Skeletal muscle tissue (tissue), 3 donors: ENCODE measurements at regions not wholly inside any gene's neighbourhood (a gene's known extent, or its start where the extent isn't known, plus 50 kb on each side); places are given as distances from the start of the nearest gene placed in this dataset.

Experiments
- H3K27ac ChIP-seq: one replicate; pipeline ENCODE4 v1.7.0; 2013; ENCODE audit warnings: mild to moderate bottlenecking, low read depth, low read length, inconsistent platforms
- H3K27me3 ChIP-seq, 3 donors: one replicate each; pipeline ENCODE4 v1.7.0; 2013; ENCODE audit warnings: low read length in 3 of 3; ENCODE audit not compliant: control insufficient read depth in 3 of 3, insufficient read depth in 3 of 3
- H3K36me3 ChIP-seq, 3 donors: one replicate each; pipeline ENCODE4 v1.7.0; 2013; ENCODE audit warnings: low read length in 3 of 3; ENCODE audit not compliant: control insufficient read depth in 3 of 3, insufficient read depth in 3 of 3
- H3K4me1 ChIP-seq, 3 donors: one replicate each; pipeline ENCODE4 v1.7.0; 2013; ENCODE audit warnings: low read length in 3 of 3, mild to moderate bottlenecking in 3 of 3; ENCODE audit not compliant: control insufficient read depth in 3 of 3, insufficient read depth in 3 of 3
- H3K4me3 ChIP-seq, 3 donors: one replicate each; pipeline ENCODE4 v1.7.0; 2013; ENCODE audit warnings: low read length in 3 of 3
- H3K9ac ChIP-seq, 3 donors: one replicate each; pipeline ENCODE4 v1.7.0; 2013; ENCODE audit warnings: low read length in 3 of 3, mild to moderate bottlenecking in 3 of 3, moderate library complexity in 2 of 3, low read depth in 1 of 3
- H3K9me3 ChIP-seq, 3 donors: one replicate each; pipeline ENCODE4 v1.7.0; 2013; ENCODE audit warnings: low read length in 3 of 3; ENCODE audit not compliant: control insufficient read depth in 3 of 3
- donor health status: Osteomylitis.

- no peaks in the 10 kb centered on the region for H3K9me3 ChIP-seq
- H3K27me3 ChIP-seq = peaks cover 0 to 7% (median 2%) of the 10 kb centered on the region in 3 donors
- no peak overlapping the region for H3K4me3 ChIP-seq
- H3K9ac ChIP-seq = no peak overlapping the region
- no peaks in the 10 kb centered on the region for H3K36me3 ChIP-seq
- peaks cover 0 to 2% (median 0%) of the 10 kb centered on the region in 3 donors for H3K4me1 ChIP-seq
- no peak overlapping the region for H3K27ac ChIP-seq
Measured at GRCh38 chr6:156507106-156507505, 270.1 kb upstream of the ARID1B start.

DNA sequence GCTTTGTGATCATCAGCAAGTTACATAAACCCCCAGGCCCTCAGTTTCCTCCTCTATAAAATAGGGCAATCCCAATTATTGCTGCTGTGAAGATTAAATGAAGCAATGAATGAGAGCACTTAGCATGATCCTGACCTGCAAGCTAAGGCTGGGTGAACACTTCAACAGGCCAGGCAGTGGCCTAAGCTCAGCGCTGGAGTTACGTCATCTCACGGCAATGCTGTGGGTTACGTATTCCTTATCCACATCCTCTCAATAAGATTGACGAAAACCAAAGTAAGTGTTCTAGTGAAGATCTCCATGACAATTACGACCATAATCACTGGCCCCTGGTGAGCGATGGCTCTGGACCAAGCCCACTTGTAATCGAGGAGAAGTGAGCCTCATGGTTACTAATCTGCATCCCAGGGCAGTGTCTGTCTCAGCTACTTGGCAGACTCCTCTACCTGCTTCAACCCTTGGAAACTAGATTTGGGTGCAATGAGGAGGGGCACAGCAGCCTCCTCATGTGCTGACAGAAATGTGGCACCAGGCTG is 274.1 kb upstream of the ARID1B start:
- Histone ChIP-seq H3K9ac (no peak overlapping the region), H3K27me3 (peaks cover 0 to 6% (median 2%) of the 10 kb centered on the region in 3 donors), H3K4me3 (no peak overlapping the region), H3K27ac (no peak overlapping the region), H3K36me3 (no peaks in the 10 kb centered on the region), H3K4me1 (peaks cover 0 to 1% (median 0%) of the 10 kb centered on the region in 3 donors), H3K9me3 (no peaks in the 10 kb centered on the region)

- Histone ChIP-seq H3K27ac (no peak overlapping the region), H3K36me3 (no peaks in the 10 kb centered on the region), H3K9ac (no peak overlapping the region), H3K9me3 (no peaks in the 10 kb centered on the region), H3K4me3 (no peak overlapping the region), H3K4me1 (no peaks in the 10 kb centered on the region), H3K27me3 (no peaks in the 10 kb centered on the region)
Measured at GRCh38 chr6:156497618-156498017, 279.6 kb upstream of the ARID1B start.

- Histone ChIP-seq H3K36me3 (no peaks in the 10 kb centered on the region), H3K4me1 (no peaks in the 10 kb centered on the region), H3K4me3 (no peak overlapping the region), H3K9me3 (no peaks in the 10 kb centered on the region), H3K27ac (no peak overlapping the region), H3K27me3 (no peaks in the 10 kb centered on the region), H3K9ac (no peak overlapping the region)
Measured at GRCh38 chr6:156487877-156488276, 289.3 kb upstream of the ARID1B start.

GRCh38 chr6:156485150-156485549 is 292.0 kb upstream of the ARID1B start:
- Histone ChIP-seq H3K4me1 (no peaks in the 10 kb centered on the region), H3K27me3 (no peaks in the 10 kb centered on the region), H3K36me3 (no peaks in the 10 kb centered on the region), H3K9ac (no peak overlapping the region), H3K27ac (no peak overlapping the region), H3K4me3 (no peak overlapping the region), H3K9me3 (no peaks in the 10 kb centered on the region)

DNA sequence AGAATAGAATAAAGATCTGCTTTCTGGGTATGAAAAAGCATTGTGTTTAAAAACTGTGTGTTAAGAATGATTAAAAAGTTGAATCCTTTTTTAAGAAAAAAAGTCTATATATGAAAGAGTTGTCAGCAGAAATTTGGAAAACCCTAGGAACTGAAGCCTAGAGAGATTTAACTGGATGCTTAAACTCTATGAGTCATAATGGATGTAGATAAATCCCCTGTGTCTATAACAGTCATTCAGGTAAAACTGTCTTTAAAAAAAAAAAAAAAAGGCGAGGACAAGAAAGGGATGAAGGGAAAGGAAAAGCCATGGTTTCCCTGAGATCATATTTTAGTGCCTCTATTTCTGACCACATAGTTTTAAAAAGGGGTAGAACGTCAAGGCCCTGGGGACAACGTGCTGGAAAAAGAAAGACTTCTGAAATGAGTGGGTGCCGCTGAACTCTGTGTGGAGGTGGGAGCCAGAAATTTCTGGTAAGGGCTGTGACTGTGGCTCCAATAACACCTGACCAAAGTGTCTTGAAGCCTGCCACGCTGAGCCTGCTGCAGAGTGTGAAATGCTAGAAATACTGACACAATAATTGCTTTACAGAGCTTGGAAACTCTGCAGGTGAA is 302.6 kb upstream of the ARID1B start:
- no peak overlapping the region for H3K9ac ChIP-seq
- H3K27me3 ChIP-seq = no peaks in the 10 kb centered on the region
- no peak overlapping the region for H3K4me3 ChIP-seq
- no peaks in the 10 kb centered on the region for H3K36me3 ChIP-seq
- peaks cover 0 to 2% (median 0%) of the 10 kb centered on the region in 3 donors for H3K9me3 ChIP-seq
- no peaks in the 10 kb centered on the region for H3K4me1 ChIP-seq
- no peak overlapping the region for H3K27ac ChIP-seq

DNA sequence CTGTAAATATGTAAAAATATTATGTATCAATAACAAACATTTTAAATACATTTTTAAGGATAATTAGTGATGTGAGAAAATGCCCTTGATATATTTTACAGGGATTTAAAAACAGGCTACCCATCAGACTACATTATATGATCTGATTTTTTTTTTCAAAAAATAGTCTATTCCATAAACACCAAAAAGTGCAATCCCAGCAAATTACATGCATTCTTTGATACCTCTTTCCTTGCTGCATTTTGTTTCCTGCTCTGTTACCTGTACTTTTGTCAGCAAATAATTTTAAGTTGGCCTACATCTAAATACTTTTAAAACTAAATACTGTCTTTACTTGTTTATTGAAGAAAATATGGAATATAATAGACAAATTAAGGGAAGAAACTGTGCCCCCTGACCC is 306.2 kb upstream of the ARID1B start:
- Histone ChIP-seq H3K4me3 (no peak overlapping the region), H3K27ac (no peak overlapping the region), H3K4me1 (no peaks in the 10 kb centered on the region), H3K36me3 (no peaks in the 10 kb centered on the region), H3K27me3 (no peaks in the 10 kb centered on the region), H3K9me3 (peaks cover 0 to 2% (median 0%) of the 10 kb centered on the region in 3 donors), H3K9ac (no peak overlapping the region)

DNA sequence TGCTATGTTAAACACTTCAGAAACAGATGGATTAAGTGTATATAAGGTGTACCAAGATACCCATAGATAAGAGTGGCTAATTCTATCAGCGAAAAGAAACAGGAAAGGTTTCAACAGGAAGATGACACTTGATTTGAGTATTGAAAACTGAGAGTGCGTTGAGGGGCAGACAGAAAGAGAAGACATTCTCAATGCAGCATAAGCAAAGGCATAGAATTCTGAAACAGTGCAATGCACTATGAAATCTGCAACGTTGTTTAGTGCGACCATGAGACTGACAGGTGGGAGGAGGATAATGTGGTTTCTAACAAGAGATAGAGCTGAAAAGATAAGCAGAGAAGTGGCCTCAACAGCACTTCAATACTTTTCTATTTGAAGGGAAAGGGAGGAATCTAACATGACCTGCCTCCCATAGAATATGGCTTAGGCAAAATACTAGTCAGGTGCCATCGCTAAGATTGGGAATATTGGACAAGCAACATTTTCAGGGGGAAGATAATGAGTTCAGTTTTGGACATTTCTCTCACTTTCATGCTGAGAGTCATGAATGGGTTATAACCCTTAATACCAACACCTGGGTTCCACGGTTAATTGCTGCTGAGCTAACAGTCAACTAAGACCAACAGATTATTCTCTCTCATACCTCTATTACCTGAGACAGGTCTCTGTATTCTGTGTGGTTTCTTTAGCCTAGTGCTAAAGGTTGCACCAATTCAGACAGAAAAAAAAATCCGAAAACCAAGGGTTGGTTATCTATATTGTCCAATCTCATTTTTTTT is 312.9 kb upstream of the ARID1B start:
- Histone ChIP-seq H3K9ac (no peak overlapping the region), H3K27ac (no peak overlapping the region), H3K27me3 (no peaks in the 10 kb centered on the region), H3K36me3 (no peaks in the 10 kb centered on the region), H3K4me1 (no peaks in the 10 kb centered on the region), H3K9me3 (no peaks in the 10 kb centered on the region), H3K4me3 (no peak overlapping the region)

GRCh38 chr6:156461647-156462046 is 315.5 kb upstream of the ARID1B start:
- Histone ChIP-seq H3K4me1 (no peaks in the 10 kb centered on the region), H3K9me3 (no peaks in the 10 kb centered on the region), H3K27ac (no peak overlapping the region), H3K4me3 (no peak overlapping the region), H3K9ac (no peak overlapping the region), H3K36me3 (no peaks in the 10 kb centered on the region), H3K27me3 (no peaks in the 10 kb centered on the region)

DNA sequence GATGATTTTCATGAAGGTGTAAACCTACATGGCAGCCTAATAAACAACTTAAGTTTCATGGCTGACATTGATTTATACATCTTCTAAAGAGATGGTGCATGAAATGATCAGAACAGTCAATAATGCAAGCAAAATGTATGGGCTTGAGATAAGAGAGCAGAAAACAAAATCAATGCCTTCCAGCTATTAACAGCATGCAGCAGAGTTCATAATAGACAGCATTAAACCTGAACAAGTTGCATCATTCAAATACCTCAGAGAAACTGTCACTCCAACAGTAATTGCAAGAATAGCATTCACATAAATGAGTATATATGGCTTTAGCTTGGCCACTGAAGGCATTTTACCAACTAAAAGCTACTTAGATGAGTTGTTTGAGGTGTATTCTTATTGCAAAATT is 319.6 kb upstream of the ARID1B start:
- H3K36me3 ChIP-seq = no peaks in the 10 kb centered on the region
- H3K4me1 ChIP-seq = no peaks in the 10 kb centered on the region
- H3K9ac ChIP-seq = no peak overlapping the region
- no peaks in the 10 kb centered on the region for H3K27me3 ChIP-seq
- H3K9me3 ChIP-seq = no peaks in the 10 kb centered on the region
- no peak overlapping the region for H3K4me3 ChIP-seq
- H3K27ac ChIP-seq = no peak overlapping the region
